Prostate gland (tissue), 2 donors: ENCODE measurements at regions not wholly inside any gene's neighbourhood (a gene's known extent, or its start where the extent isn't known, plus 50 kb on each side); places are given as distances from the start of the nearest gene placed in this dataset.

Source experiments
- CTCF ChIP-seq, 4 experiments: fragments of 200-600 bp in 2 of 4; fragments of 450-650 bp in 2 of 4; sonication (generic) in 2 of 4; IDR thresholded peaks; 1 replicate in 3 of 4; 2 replicates in 1 of 4; pipeline ENCODE4 v1.5.1; 2016 to 2019; ENCODE audit warnings: antibody characterized with exemption in 4 of 4, mild to moderate bottlenecking in 2 of 4, moderate library complexity in 2 of 4
- POLR2A ChIP-seq: fragments of 450-650 bp; IDR thresholded peaks from one replicate; pipeline ENCODE4 v1.6.1; 2016; ENCODE audit warnings: antibody characterized with exemption, mild to moderate bottlenecking
- POLR2AphosphoS5 ChIP-seq: sonication (generic); formaldehyde crosslinking; IDR thresholded peaks from one replicate; pipeline ENCODE4 v1.6.1; 2017; ENCODE audit warnings: antibody characterized with exemption

- no peak for TF ChIP-seq POLR2A
- no peak for TF ChIP-seq CTCF (IDR thresholded peaks at IDR 0.05)
- no peak for TF ChIP-seq POLR2AphosphoS5
Observed at GRCh38 chr14:41397926-41398325, 208.8 kb upstream of the LRFN5 start.
